Natural killer cell (primary cell): ENCODE measurements at regions not wholly inside any gene's neighbourhood (a gene's known extent, or its start where the extent isn't known, plus 50 kb on each side); places are given as distances from the start of the nearest gene placed in this dataset.

Source experiments
- ATAC-seq, 3 donors: fragments of 150-1000 bp in 2 of 3; fragments of 200-7000 bp in 1 of 3; cut with Tn5 transposase; 1 replicate in 1 of 3; 2 replicates in 2 of 3; pipeline ENCODE4 v1.10.0; 2021; ENCODE audit warnings: mild to moderate bottlenecking in 2 of 3, moderate library complexity in 2 of 3
- DNase-seq, 2 donors: peaks; one replicate each; pipeline versions ENCODE4 v3.0.0 to v3.0.0-alpha.2; 2013 to 2021; ENCODE audit warnings: mixed read lengths in 1 of 2
- H3K27ac ChIP-seq: one replicate; pipeline ENCODE4 v1.5.1; 2013; ENCODE audit warnings: mild to moderate bottlenecking, low read length
- H3K27me3 ChIP-seq: one replicate; pipeline ENCODE4 v1.6.1; 2013; ENCODE audit warnings: low read length; ENCODE audit not compliant: control insufficient read depth, insufficient read depth
- H3K36me3 ChIP-seq: one replicate; pipeline ENCODE4 v1.6.1; 2013; ENCODE audit warnings: low read length; ENCODE audit not compliant: control insufficient read depth, insufficient read depth
- H3K4me1 ChIP-seq: one replicate; pipeline ENCODE4 v1.6.1; 2013; ENCODE audit warnings: low read length; ENCODE audit not compliant: control insufficient read depth, insufficient read depth
- H3K4me3 ChIP-seq: one replicate; pipeline ENCODE4 v1.5.1; 2013; ENCODE audit warnings: low read length
- H3K9me3 ChIP-seq: one replicate; pipeline ENCODE4 v1.6.1; 2013; ENCODE audit warnings: low read length; ENCODE audit not compliant: control insufficient read depth, insufficient read depth
- H3K27ac Mint-ChIP-seq, 2 donors: one replicate each; pipeline ENCODE4 v1.8.0; 2022; ENCODE audit warnings: mild to moderate bottlenecking in 2 of 2, mixed read lengths in 2 of 2, moderate library complexity in 1 of 2
- H3K27me3 Mint-ChIP-seq, 2 donors: one replicate each; pipeline ENCODE4 v1.8.0; 2022; ENCODE audit warnings: low read depth in 2 of 2, mixed read lengths in 2 of 2
- H3K36me3 Mint-ChIP-seq: one replicate; pipeline ENCODE4 v1.8.0; 2022; ENCODE audit warnings: mixed read lengths
- H3K4me1 Mint-ChIP-seq, 2 donors: one replicate each; pipeline ENCODE4 v1.8.0; 2022; ENCODE audit warnings: mixed read lengths in 2 of 2
- H3K4me3 Mint-ChIP-seq: one replicate; pipeline ENCODE4 v1.8.0; 2022; ENCODE audit warnings: mild to moderate bottlenecking, moderate library complexity, mixed read lengths
- H3K9me3 Mint-ChIP-seq, 2 donors: one replicate each; pipeline ENCODE4 v1.8.0; 2022; ENCODE audit warnings: mixed read lengths in 2 of 2
- WGBS: methylation state at CpG from one replicate; pipeline ENCODE4 v1.1.7; 2013; ENCODE audit warnings: missing lambda C conversion rate; ENCODE audit not compliant: insufficient coverage; 5-methylcytosine and 5-hydroxymethylcytosine counted together
- intact Hi-C: fragments of 100-400 bp; cut with micrococcal nuclease; formaldehyde crosslinking; loops from one replicate; pipeline ENCODE4 v1.14.2; 2022
- TF ChIP-seq, protein P1 (sequence below): fragments of 200-600 bp; IDR thresholded peaks from one replicate; pipeline ENCODE4 v1.8.0; 2022; ENCODE audit warnings: antibody characterized with exemption

DNA sequence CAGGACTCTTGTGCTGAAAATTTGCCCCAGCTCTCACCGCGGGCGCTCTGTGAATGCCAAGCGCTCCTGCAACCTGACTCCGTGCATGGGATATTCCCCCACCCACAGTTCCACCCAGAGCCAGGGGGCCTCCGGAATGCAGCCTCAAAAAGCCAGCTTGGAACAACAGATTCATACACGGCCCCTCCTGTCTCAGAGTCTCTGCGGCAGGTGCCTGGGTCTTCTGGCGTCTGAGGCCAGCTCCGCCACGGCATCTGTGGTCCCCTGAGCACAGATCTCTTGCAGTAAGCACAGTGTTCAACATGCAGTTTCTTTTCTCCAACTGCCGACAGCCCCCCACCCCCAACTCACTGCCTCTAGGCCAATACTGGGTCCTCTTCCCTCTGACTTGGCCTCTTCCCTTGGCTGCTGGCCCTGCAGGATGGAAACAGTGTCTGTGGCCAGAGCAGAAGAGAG, 355.7 kb upstream of the IRX2 start:
- H3K36me3 Mint-ChIP-seq, result no peaks in the 10 kb centered on the region
- no peaks in the 10 kb centered on the region for H3K4me1 Mint-ChIP-seq
- H3K27ac Mint-ChIP-seq, result no peak overlapping the region
- DNase-seq (no peak), ATAC-seq (no peak)
- intact Hi-C loops, result no loop called here
- H3K27me3 Mint-ChIP-seq, result peaks cover 9 to 19% of the 10 kb centered on the region in 2 donors
- no peak overlapping the region for H3K27ac ChIP-seq
- H3K36me3 ChIP-seq, result no peaks in the 10 kb centered on the region
- no peak overlapping the region for H3K4me3 Mint-ChIP-seq
- TF ChIP-seq, protein P1, sequence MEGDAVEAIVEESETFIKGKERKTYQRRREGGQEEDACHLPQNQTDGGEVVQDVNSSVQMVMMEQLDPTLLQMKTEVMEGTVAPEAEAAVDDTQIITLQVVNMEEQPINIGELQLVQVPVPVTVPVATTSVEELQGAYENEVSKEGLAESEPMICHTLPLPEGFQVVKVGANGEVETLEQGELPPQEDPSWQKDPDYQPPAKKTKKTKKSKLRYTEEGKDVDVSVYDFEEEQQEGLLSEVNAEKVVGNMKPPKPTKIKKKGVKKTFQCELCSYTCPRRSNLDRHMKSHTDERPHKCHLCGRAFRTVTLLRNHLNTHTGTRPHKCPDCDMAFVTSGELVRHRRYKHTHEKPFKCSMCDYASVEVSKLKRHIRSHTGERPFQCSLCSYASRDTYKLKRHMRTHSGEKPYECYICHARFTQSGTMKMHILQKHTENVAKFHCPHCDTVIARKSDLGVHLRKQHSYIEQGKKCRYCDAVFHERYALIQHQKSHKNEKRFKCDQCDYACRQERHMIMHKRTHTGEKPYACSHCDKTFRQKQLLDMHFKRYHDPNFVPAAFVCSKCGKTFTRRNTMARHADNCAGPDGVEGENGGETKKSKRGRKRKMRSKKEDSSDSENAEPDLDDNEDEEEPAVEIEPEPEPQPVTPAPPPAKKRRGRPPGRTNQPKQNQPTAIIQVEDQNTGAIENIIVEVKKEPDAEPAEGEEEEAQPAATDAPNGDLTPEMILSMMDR, result no peak
- H3K9me3 ChIP-seq, result no peaks in the 10 kb centered on the region
- WGBS, result 54% methylated on average over 12 of the region's 12 CpGs
- H3K4me1 ChIP-seq, result no peaks in the 10 kb centered on the region
- no peak overlapping the region for H3K4me3 ChIP-seq
- H3K27me3 ChIP-seq, result peaks cover 4% of the 10 kb centered on the region
- H3K9me3 Mint-ChIP-seq, result peaks cover 2 to 3% of the 10 kb centered on the region in 2 donors

- H3K4me1 Mint-ChIP-seq, result no peaks in the 10 kb centered on the region
Observed at GRCh38 chr5:3105581-3105980, 354.1 kb upstream of the IRX2 start.

DNA sequence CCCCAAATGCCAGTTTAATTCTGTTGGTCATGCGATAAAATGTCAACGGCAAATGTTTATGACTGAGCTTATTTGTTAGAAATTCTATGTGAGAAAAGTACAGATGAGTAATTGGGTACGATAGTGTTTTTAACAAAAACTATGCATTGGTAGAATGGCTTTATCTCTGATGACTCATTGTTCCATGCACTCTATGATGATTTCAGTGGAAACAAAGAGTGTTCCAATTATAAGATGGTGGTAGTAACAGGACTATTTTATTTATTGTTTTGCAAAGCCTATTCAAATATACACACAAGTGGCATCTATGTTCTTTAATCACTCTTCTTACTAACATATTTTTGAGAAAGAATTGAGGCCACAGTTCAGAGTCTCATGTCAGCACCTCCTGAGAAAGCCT, 353.7 kb upstream of the IRX2 start:
- H3K9me3 ChIP-seq, result no peaks in the 10 kb centered on the region

More at GRCh38 chr5:3105581-3105980, 354.1 kb upstream of the IRX2 start:
- H3K27ac ChIP-seq, result no peak overlapping the region
- WGBS, result 62% methylated on average over 9 of the region's 9 CpGs
- H3K9me3 ChIP-seq, result no peaks in the 10 kb centered on the region
- intact Hi-C loops, result no loop called here
- no peak overlapping the region for H3K4me3 Mint-ChIP-seq
- H3K4me3 ChIP-seq, result no peak overlapping the region
- peaks cover 11 to 19% of the 10 kb centered on the region in 2 donors for H3K27me3 Mint-ChIP-seq
- peaks cover 2 to 9% of the 10 kb centered on the region in 2 donors for H3K9me3 Mint-ChIP-seq
- no peak for DNase-seq
- no peaks in the 10 kb centered on the region for H3K4me1 ChIP-seq
- no peak for ATAC-seq
- no peaks in the 10 kb centered on the region for H3K36me3 Mint-ChIP-seq
- no peaks in the 10 kb centered on the region for H3K36me3 ChIP-seq
- H3K27ac Mint-ChIP-seq, result no peak overlapping the region
- TF ChIP-seq, protein P1, result no peak
- peaks cover 4% of the 10 kb centered on the region for H3K27me3 ChIP-seq

More for the DNA sequence above, 353.7 kb upstream of the IRX2 start:
- no peaks in the 10 kb centered on the region for H3K36me3 ChIP-seq
- peaks cover 11 to 19% of the 10 kb centered on the region in 2 donors for H3K27me3 Mint-ChIP-seq
- H3K27ac ChIP-seq, result no peak overlapping the region
- H3K4me1 Mint-ChIP-seq, result no peaks in the 10 kb centered on the region
- no peak for DNase-seq
- no peak overlapping the region for H3K4me3 ChIP-seq
- WGBS, result 96% methylated on average over 3 of the region's 3 CpGs
- H3K27ac Mint-ChIP-seq, result no peak overlapping the region
- ATAC-seq, result no peak
- intact Hi-C loops, result no loop called here
- H3K27me3 ChIP-seq, result peaks cover 4% of the 10 kb centered on the region
- H3K4me3 Mint-ChIP-seq, result no peak overlapping the region
- TF ChIP-seq, protein P1, result no peak
- H3K4me1 ChIP-seq, result no peaks in the 10 kb centered on the region
- H3K36me3 Mint-ChIP-seq, result no peaks in the 10 kb centered on the region
- H3K9me3 Mint-ChIP-seq, result peaks cover 2 to 9% of the 10 kb centered on the region in 2 donors
